ENCODE measurements at regions not wholly inside any gene's neighbourhood (a gene's known extent, or its start where the extent isn't known, plus 50 kb on each side); places are given as distances from the start of the nearest gene placed in this dataset.

- no peak for DNase-seq (ENCODE audit: low spot score)
Measured at GRCh38 chr14:38116895-38117294, 90.8 kb upstream of the SSTR1 start.

- no peak for DNase-seq (ENCODE audit: low spot score)
Measured at GRCh38 chr14:38120109-38120508, 87.6 kb upstream of the SSTR1 start.

GRCh38 chr14:38121320-38122020, 86.2 kb upstream of the SSTR1 start:
- no peak for DNase-seq (ENCODE audit: low spot score)

GRCh38 chr14:38122241-38122640, 85.5 kb upstream of the SSTR1 start:
- DNase-seq (ENCODE audit: low spot score) = no peak

GRCh38 chr14:38124506-38124905, 83.2 kb upstream of the SSTR1 start:
- DNase-seq (ENCODE audit: low spot score) = no peak

GRCh38 chr14:38125481-38126037, 82.1 kb upstream of the SSTR1 start:
- no peak for DNase-seq (ENCODE audit: low spot score)

GRCh38 chr14:38127356-38127755, 80.3 kb upstream of the SSTR1 start:
- DNase-seq (ENCODE audit: low spot score) = no peak

GRCh38 chr14:38127784-38128183, 79.9 kb upstream of the SSTR1 start:
- DNase-seq (ENCODE audit: low spot score) = no peak

- DNase-seq (ENCODE audit: low spot score) = no peak
Measured at GRCh38 chr14:38128640-38129039, 79.1 kb upstream of the SSTR1 start.

- no peak for DNase-seq (ENCODE audit: low spot score)
Measured at GRCh38 chr14:38129192-38129591, 78.5 kb upstream of the SSTR1 start.

- DNase-seq (ENCODE audit: low spot score) = no peak
Measured at GRCh38 chr14:38129705-38130104, 78.0 kb upstream of the SSTR1 start.

- no peak for DNase-seq (ENCODE audit: low spot score)
Measured at GRCh38 chr14:38134416-38135030, 73.2 kb upstream of the SSTR1 start.

GRCh38 chr14:38135106-38135867, 72.4 kb upstream of the SSTR1 start:
- DNase-seq (ENCODE audit: low spot score) = no peak

GRCh38 chr14:38137005-38137404, 70.7 kb upstream of the SSTR1 start:
- DNase-seq (ENCODE audit: low spot score) = no peak

- DNase-seq (ENCODE audit: low spot score) = no peak
Measured at GRCh38 chr14:38138473-38139138, 69.1 kb upstream of the SSTR1 start.

GRCh38 chr14:38139926-38140325, 67.8 kb upstream of the SSTR1 start:
- no peak for DNase-seq (ENCODE audit: low spot score)

- DNase-seq (ENCODE audit: low spot score) = no peak
Measured at GRCh38 chr14:38143170-38143569, 64.5 kb upstream of the SSTR1 start.

- peak; percentile 32 for DNase-seq (ENCODE audit: low spot score)
Measured at GRCh38 chr14:38143659-38144505, 63.8 kb upstream of the SSTR1 start.

GRCh38 chr14:38145142-38145541, 62.6 kb upstream of the SSTR1 start:
- DNase-seq (ENCODE audit: low spot score) = no peak

GRCh38 chr14:38150075-38150474, 57.6 kb upstream of the SSTR1 start:
- no peak for DNase-seq (ENCODE audit: low spot score)

Data from SW480 (cell line).